Epidermal melanocyte (primary cell): ENCODE measurements at regions not wholly inside any gene's neighbourhood (a gene's known extent, or its start where the extent isn't known, plus 50 kb on each side); places are given as distances from the start of the nearest gene placed in this dataset.
"Not testable (repeated sequence)": the region's sequence is repeated elsewhere in the genome, so short reads cannot be mapped to it uniquely, and the experiment has no call there.

Experiments
- DNase-seq: peaks from one replicate; pipeline ENCODE4 v3.0.0; 2011; ENCODE audit warnings: low spot score; ENCODE audit not compliant: insufficient read length

- DNase-seq: no peak
Measured at GRCh38 chr5:136924490-136924889, 559.1 kb upstream of the TRPC7 start.

DNA sequence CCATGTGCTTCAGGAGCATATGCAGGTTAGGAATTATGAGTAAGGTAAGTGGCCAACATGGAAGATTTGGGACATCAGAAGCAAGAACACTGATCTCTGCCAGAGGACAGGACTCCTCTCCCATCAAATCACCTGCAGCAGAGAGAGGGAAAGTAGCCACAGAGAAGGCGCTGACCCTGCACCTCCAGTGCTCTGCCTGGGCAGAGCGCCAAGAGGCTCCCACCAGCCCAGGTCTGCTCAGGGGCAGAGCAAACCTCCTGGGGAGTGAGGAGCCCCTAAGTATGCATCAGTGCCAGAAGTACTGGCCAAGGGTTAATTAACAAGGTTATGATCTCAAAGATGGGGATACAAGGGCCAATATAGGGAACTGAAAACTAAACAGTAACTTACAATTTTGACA lies 545.3 kb upstream of the TRPC7 start:
- no peak for DNase-seq

DNA sequence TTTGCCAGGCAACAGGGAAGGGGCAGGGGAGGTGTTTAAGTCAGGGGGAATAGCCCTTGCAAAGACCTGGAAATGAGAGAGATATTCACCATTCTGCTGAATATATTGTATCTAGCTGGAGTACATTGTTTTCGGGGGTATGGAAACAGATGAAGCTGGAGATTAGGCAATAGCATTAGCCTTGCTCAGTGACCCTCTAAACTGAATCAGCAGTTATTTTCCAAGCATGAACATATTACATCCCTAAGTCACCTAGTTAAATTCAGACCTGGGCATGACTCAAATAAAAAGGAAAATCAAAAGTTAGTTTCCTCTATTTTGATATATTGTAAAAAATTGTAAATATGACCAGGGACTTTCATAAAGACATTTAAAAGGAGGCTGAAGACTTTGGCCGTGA lies 544.6 kb upstream of the TRPC7 start:
- DNase-seq: no peak

- no peak for DNase-seq
Measured at GRCh38 chr5:136907371-136907770, 542.0 kb upstream of the TRPC7 start.

DNA sequence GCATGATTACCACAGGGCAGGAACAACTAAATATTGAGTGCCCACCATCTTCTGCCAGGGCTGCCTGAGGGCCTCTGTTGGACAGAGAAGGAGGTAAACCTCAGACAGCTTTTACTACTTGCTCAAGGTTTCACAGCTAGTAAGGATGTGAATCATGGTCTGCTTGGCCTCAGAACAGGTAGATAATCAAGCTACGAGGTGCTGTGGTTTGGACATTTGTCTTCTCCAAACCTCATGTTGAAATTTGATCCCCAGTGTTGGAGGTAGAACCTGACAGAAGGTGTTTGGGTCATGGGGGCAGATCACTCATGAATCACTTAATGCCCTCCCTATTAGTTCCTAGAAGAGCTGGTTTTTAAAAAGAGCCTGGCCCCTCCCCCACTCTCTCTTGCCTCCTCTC lies 541.2 kb upstream of the TRPC7 start:
- DNase-seq: no peak

- no peak for DNase-seq
Measured at GRCh38 chr5:136905571-136905970, 540.2 kb upstream of the TRPC7 start.

GRCh38 chr5:136894070-136894469 lies 528.7 kb upstream of the TRPC7 start:
- no peak for DNase-seq

- no peak for DNase-seq
Measured at GRCh38 chr5:136892000-136892399, 526.7 kb upstream of the TRPC7 start.

DNA sequence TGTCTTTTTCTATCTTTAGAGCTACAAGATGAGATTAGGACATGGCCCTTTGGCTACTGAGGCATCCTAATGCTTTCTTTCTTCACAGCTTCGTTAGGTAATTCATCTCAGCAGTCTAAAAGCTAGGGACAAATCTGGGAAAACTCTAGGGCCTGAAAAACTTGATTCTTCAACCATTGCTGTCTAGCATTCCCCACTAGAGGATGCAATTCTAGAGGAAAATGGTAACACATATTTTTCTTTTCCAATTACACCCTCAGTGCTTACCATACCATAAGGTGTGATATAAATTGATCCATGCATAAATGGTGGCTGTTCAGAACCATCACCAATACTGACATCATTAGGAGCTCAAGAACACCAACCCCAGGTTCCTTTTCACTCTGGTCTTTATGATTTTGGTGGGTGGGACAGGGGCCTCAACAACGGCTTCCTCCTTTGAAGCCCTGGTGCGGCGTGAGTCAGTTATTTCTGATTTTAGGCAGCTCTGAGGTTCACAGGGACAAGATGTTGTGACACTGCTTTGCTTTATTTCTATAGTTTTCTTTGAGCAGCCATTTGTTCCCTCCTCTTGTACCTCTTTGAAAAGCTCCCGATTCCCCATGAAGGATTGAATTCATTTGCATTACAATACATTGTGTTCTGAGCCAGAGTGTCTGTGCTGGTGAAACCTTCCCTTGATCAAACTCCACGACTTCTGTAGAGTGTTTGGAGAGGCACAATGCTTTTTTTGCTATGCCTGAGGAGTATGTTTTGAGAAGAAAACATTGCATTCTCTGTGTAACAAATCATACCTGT lies 526.0 kb upstream of the TRPC7 start:
- DNase-seq: no peak

- no peak for DNase-seq
Measured at GRCh38 chr5:136890431-136891148, 525.2 kb upstream of the TRPC7 start.

DNA sequence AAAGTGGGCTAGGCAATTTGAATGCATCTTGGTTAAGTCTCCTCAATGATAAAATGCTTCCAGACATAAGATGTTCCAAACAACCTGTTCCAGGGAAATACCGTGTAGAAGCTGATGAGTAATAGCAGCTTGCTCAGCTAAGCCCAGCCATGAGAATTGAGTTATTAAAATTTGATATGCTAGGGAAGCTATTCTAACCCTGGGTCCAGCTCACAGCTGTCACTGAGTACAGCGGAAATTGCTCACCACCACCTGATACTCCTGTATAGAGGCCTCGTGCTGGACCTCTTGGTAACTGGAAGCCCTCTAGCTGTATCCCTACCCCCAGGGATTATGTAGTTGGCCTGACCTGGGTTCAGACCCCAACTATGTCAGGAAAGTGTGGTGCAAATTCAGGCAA lies 521.3 kb upstream of the TRPC7 start:
- no peak for DNase-seq

DNA sequence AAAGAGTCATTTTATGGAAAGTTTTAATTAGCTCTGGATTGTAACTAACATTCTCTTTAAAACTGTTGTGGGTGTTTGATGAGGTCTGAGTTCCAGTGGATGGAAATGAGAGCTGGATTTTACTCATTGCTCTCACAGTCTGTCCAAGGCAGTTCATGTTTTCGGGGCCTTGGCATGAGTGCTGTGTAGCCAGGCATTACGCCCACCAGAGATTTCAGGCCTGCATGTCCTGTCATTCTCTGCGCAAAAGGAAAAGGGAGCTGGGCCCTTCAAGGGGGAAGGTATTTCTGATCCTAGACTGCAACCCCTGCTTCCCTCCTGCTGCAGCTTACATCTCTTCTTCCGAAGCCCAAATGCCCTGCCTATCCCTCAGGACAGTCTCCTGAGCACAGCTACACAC lies 499.6 kb upstream of the TRPC7 start:
- DNase-seq: no peak

GRCh38 chr5:136856648-136857047 lies 491.3 kb upstream of the TRPC7 start:
- no peak for DNase-seq

DNA sequence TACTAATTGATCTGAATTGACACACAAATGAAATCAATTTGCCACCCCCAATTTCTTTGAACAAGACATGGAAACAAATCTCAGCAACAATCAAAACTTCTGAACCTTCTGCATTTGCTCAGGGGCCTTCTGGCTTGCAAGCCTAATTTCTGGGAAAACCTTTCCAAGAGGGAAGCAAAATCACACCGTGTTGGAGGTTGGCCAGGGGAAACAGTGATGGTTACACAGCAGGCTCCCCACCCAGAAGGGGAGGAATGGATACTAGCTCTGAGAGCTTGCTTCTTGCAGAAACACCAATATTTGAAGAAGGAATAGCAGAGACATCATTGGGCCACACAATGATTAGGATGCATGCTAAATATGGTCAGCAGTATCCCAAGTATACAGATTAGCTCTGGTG lies 488.6 kb upstream of the TRPC7 start:
- no peak for DNase-seq

- no peak for DNase-seq
Measured at GRCh38 chr5:136840601-136841000, 475.3 kb upstream of the TRPC7 start.

DNA sequence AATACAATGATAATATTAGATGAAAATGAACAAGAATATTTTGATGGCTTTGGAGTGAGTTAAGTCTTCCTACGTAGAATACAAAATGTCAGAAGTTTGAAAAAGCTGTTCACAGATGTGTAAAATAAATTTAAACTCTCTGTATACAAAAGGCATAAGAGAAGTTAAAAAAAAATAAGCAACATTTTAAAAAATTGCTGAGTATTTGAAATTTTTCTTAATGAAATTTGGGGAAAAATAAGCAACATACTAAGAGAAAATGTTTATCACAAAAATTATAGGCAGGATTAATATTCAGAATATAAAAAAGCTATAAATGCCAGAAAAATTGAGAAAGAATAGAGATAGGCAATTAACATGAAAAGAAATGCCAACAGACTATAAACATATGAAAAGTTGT lies 470.7 kb upstream of the TRPC7 start:
- no peak for DNase-seq

DNA sequence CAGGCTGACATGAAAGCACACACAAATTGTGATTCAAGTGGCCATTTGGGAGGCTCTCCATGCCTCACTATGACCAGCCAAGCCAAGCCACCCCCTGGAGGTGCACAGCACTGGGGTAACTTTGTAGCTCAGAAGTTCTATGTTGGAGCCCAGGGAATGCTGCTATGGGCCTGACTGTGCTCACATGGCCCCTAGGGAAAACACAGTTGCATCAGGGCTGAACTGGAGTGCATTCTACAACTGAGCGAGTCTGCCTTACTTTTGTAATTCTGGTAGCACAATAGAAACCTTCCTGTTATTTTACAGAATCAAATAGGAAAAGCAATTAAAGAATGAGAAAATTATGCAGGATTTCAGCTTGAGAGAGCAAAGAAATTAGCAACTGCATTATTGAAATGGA lies 455.5 kb upstream of the TRPC7 start:
- no peak for DNase-seq

DNA sequence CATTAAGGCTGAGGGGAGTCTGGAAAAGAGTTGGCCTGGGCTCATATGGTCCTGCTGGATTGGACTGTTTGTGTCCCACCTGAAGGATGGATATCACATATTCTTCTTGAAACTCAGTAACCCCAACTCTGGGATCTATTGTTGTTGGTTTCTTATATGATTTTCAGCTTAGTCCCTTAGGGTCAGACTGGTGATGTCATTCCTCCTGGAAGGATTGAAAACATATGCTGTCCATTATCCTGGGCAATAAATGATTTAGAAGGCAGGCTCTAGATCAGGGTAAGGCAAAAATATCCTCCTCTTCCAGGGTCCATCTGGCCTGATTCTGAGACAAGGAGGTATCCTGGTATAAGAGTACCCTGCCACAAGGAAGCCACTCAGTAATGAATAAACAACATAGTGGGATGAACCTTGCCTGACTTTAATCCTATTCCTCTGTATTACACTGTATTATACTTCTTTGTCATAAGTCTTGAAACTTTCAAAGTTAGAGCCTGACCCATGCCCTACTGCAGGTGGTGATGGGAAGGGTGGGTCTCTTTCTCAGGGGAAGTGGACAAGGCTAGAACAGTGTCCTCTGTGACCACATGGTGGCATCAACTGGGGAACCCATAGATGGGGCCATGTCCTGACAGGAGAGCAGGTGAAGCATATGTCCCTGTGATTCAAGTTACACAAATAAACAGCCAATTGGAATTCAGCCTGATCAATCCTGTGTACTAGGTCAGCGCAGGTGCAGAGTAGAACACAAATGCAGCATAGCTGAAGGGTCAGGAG lies 454.4 kb upstream of the TRPC7 start:
- DNase-seq: no peak

DNA sequence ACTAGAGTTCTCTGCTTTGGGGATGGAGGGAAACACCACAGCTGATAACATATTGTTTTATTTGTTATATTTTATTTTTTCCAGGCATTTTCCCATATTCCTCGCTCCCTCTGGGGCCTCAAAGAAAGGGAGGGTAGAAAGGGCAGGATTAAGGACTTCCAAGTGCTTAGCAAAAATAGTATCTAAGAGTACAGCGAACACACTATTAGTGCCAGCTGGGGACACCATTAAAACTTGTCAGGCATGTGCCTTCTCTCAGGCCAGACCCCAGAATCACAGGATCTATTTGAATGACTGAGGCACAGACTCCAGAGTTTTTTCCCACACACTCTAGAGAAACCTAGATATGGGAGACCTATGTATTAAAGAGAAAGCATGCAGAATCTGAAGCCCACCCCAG lies 451.0 kb upstream of the TRPC7 start:
- no peak for DNase-seq

- no peak for DNase-seq
Measured at GRCh38 chr5:136814619-136815378, 449.5 kb upstream of the TRPC7 start.

DNA sequence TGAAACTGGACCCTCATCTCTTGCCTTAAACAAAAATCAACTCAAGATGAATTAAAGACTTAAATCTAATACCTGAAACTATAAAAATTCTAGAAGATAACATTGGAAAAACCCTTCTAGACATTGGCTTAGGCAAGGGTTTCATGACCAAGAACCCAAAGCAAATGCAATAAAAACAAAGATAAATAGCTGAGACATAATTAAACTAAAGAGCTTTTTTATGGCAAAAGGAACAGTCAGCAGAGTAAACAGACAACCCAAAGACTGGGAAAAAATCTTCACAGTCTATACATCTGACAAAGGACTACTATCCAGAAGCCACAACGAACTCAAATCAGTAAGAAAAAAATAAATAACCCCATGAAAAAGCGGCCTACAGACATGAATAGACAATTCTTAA lies 446.9 kb upstream of the TRPC7 start:
- not testable (repeated sequence) for DNase-seq

GRCh38 chr5:136811551-136811950 lies 446.2 kb upstream of the TRPC7 start:
- DNase-seq: no peak
